ENCODE measurements at regions not wholly inside any gene's neighbourhood (a gene's known extent, or its start where the extent isn't known, plus 50 kb on each side); places are given as distances from the start of the nearest gene placed in this dataset.

- no peak overlapping the region for H3K4me3 ChIP-seq (ENCODE audit: low read length in 2 of 2)
- H3K9ac ChIP-seq (ENCODE audit: low read length in 2 of 2) = no peak overlapping the region
- H3K4me1 ChIP-seq (ENCODE audit: control insufficient read depth, insufficient read depth, low read length) = peaks cover 1% of the 10 kb centered on the region
- peaks cover 2 to 3% of the 10 kb centered on the region in 2 donors for H3K9me3 ChIP-seq (ENCODE audit: control insufficient read depth in 2 of 2, low read length in 2 of 2)
- H3K36me3 ChIP-seq (ENCODE audit: control insufficient read depth in 2 of 2, insufficient read depth in 2 of 2, low read length in 2 of 2) = no peaks in the 10 kb centered on the region
- no peaks in the 10 kb centered on the region for H3K27me3 ChIP-seq (ENCODE audit: control insufficient read depth in 1 of 2, insufficient read depth in 2 of 2, low read length in 2 of 2)
- H3K27ac ChIP-seq (ENCODE audit: low read length) = no peak overlapping the region
These were observed 127.0 kb upstream of the LRFN2 start for GRCh38 chr6:40714143-40714542.

- peaks cover 3% of the 10 kb centered on the region in 2 donors for H3K9me3 ChIP-seq (ENCODE audit: control insufficient read depth in 2 of 2, low read length in 2 of 2)
- no peak overlapping the region for H3K9ac ChIP-seq (ENCODE audit: low read length in 2 of 2)
- H3K36me3 ChIP-seq (ENCODE audit: control insufficient read depth in 2 of 2, insufficient read depth in 2 of 2, low read length in 2 of 2) = no peaks in the 10 kb centered on the region
- no peaks in the 10 kb centered on the region for H3K27me3 ChIP-seq (ENCODE audit: control insufficient read depth in 1 of 2, insufficient read depth in 2 of 2, low read length in 2 of 2)
- H3K4me3 ChIP-seq (ENCODE audit: low read length in 2 of 2) = no peak overlapping the region
- H3K27ac ChIP-seq (ENCODE audit: low read length) = no peak overlapping the region
- H3K4me1 ChIP-seq (ENCODE audit: control insufficient read depth, insufficient read depth, low read length) = no peaks in the 10 kb centered on the region
These were observed 126.0 kb upstream of the LRFN2 start for GRCh38 chr6:40713002-40713719.

- no peak overlapping the region for H3K27ac ChIP-seq (ENCODE audit: low read length)
These were observed 123.6 kb upstream of the LRFN2 start for GRCh38 chr6:40710626-40711330.

GRCh38 chr6:40708049-40708448 is 120.9 kb upstream of the LRFN2 start:
- H3K4me1 ChIP-seq (ENCODE audit: control insufficient read depth, insufficient read depth, low read length) = no peaks in the 10 kb centered on the region
- H3K27ac ChIP-seq (ENCODE audit: low read length) = no peak overlapping the region
- peaks cover 0 to 3% of the 10 kb centered on the region in 2 donors for H3K9me3 ChIP-seq (ENCODE audit: control insufficient read depth in 2 of 2, low read length in 2 of 2)
- H3K9ac ChIP-seq (ENCODE audit: low read length in 2 of 2) = no peak overlapping the region
- no peak overlapping the region for H3K4me3 ChIP-seq (ENCODE audit: low read length in 2 of 2)
- H3K36me3 ChIP-seq (ENCODE audit: control insufficient read depth in 2 of 2, insufficient read depth in 2 of 2, low read length in 2 of 2) = no peaks in the 10 kb centered on the region
- H3K27me3 ChIP-seq (ENCODE audit: control insufficient read depth in 1 of 2, insufficient read depth in 2 of 2, low read length in 2 of 2) = peaks cover 0 to under 1% of the 10 kb centered on the region in 2 donors

More at GRCh38 chr6:40710626-40711330, 123.6 kb upstream of the LRFN2 start:
- no peaks in the 10 kb centered on the region for H3K4me1 ChIP-seq (ENCODE audit: control insufficient read depth, insufficient read depth, low read length)
- H3K27me3 ChIP-seq (ENCODE audit: control insufficient read depth in 1 of 2, insufficient read depth in 2 of 2, low read length in 2 of 2) = no peaks in the 10 kb centered on the region
- H3K36me3 ChIP-seq (ENCODE audit: control insufficient read depth in 2 of 2, insufficient read depth in 2 of 2, low read length in 2 of 2) = no peaks in the 10 kb centered on the region
- no peak overlapping the region for H3K9ac ChIP-seq (ENCODE audit: low read length in 2 of 2)
- no peak overlapping the region for H3K4me3 ChIP-seq (ENCODE audit: low read length in 2 of 2)
- H3K9me3 ChIP-seq (ENCODE audit: control insufficient read depth in 2 of 2, low read length in 2 of 2) = peaks cover 0 to 3% of the 10 kb centered on the region in 2 donors

- Histone ChIP-seq H3K27ac (ENCODE audit: low read length) (no peak overlapping the region), H3K27me3 (ENCODE audit: control insufficient read depth in 1 of 2, insufficient read depth in 2 of 2, low read length in 2 of 2) (peaks cover 0 to 4% of the 10 kb centered on the region in 2 donors), H3K4me3 (ENCODE audit: low read length in 2 of 2) (no peak overlapping the region), H3K36me3 (ENCODE audit: control insufficient read depth in 2 of 2, insufficient read depth in 2 of 2, low read length in 2 of 2) (no peaks in the 10 kb centered on the region), H3K9me3 (ENCODE audit: control insufficient read depth in 2 of 2, low read length in 2 of 2) (peaks cover 0 to 3% of the 10 kb centered on the region in 2 donors), H3K4me1 (ENCODE audit: control insufficient read depth, insufficient read depth, low read length) (no peaks in the 10 kb centered on the region), H3K9ac (ENCODE audit: low read length in 2 of 2) (no peak overlapping the region)
These were observed 119.0 kb upstream of the LRFN2 start for GRCh38 chr6:40706178-40706577.

GRCh38 chr6:40705354-40705753 is 118.2 kb upstream of the LRFN2 start:
- Histone ChIP-seq H3K9ac (ENCODE audit: low read length in 2 of 2) (no peak overlapping the region), H3K4me1 (ENCODE audit: control insufficient read depth, insufficient read depth, low read length) (no peaks in the 10 kb centered on the region), H3K27me3 (ENCODE audit: control insufficient read depth in 1 of 2, insufficient read depth in 2 of 2, low read length in 2 of 2) (peaks cover 0 to 5% of the 10 kb centered on the region in 2 donors), H3K36me3 (ENCODE audit: control insufficient read depth in 2 of 2, insufficient read depth in 2 of 2, low read length in 2 of 2) (no peaks in the 10 kb centered on the region), H3K9me3 (ENCODE audit: control insufficient read depth in 2 of 2, low read length in 2 of 2) (peaks cover 0 to 3% of the 10 kb centered on the region in 2 donors), H3K27ac (ENCODE audit: low read length) (no peak overlapping the region), H3K4me3 (ENCODE audit: low read length in 2 of 2) (no peak overlapping the region)

- peaks cover 0 to 11% of the 10 kb centered on the region in 2 donors for H3K27me3 ChIP-seq (ENCODE audit: control insufficient read depth in 1 of 2, insufficient read depth in 2 of 2, low read length in 2 of 2)
- H3K9ac ChIP-seq (ENCODE audit: low read length in 2 of 2) = no peak overlapping the region
These were observed 114.3 kb upstream of the LRFN2 start for GRCh38 chr6:40701352-40702007.

GRCh38 chr6:40700006-40700580 is 112.9 kb upstream of the LRFN2 start:
- Histone ChIP-seq H3K4me1 (ENCODE audit: control insufficient read depth, insufficient read depth, low read length) (no peaks in the 10 kb centered on the region), H3K9me3 (ENCODE audit: control insufficient read depth in 2 of 2, low read length in 2 of 2) (no peaks in the 10 kb centered on the region), H3K4me3 (ENCODE audit: low read length in 2 of 2) (no peak overlapping the region), H3K27ac (ENCODE audit: low read length) (no peak overlapping the region), H3K27me3 (ENCODE audit: control insufficient read depth in 1 of 2, insufficient read depth in 2 of 2, low read length in 2 of 2) (peaks cover 0 to 11% of the 10 kb centered on the region in 2 donors), H3K9ac (ENCODE audit: low read length in 2 of 2) (no peak overlapping the region), H3K36me3 (ENCODE audit: control insufficient read depth in 2 of 2, insufficient read depth in 2 of 2, low read length in 2 of 2) (no peaks in the 10 kb centered on the region)

More at GRCh38 chr6:40701352-40702007, 114.3 kb upstream of the LRFN2 start:
- Histone ChIP-seq H3K27ac (ENCODE audit: low read length) (no peak overlapping the region), H3K4me3 (ENCODE audit: low read length in 2 of 2) (no peak overlapping the region), H3K9me3 (ENCODE audit: control insufficient read depth in 2 of 2, low read length in 2 of 2) (no peaks in the 10 kb centered on the region), H3K36me3 (ENCODE audit: control insufficient read depth in 2 of 2, insufficient read depth in 2 of 2, low read length in 2 of 2) (no peaks in the 10 kb centered on the region), H3K4me1 (ENCODE audit: control insufficient read depth, insufficient read depth, low read length) (no peaks in the 10 kb centered on the region)

GRCh38 chr6:40695750-40696415 is 108.7 kb upstream of the LRFN2 start:
- no peak overlapping the region for H3K27ac ChIP-seq (ENCODE audit: low read length)
- H3K27me3 ChIP-seq (ENCODE audit: control insufficient read depth in 1 of 2, insufficient read depth in 2 of 2, low read length in 2 of 2) = peaks cover 0 to 8% of the 10 kb centered on the region in 2 donors

GRCh38 chr6:40695114-40695513 is 108.0 kb upstream of the LRFN2 start:
- Histone ChIP-seq H3K4me3 (ENCODE audit: low read length in 2 of 2) (no peak overlapping the region), H3K27ac (ENCODE audit: low read length) (no peak overlapping the region), H3K27me3 (ENCODE audit: control insufficient read depth in 1 of 2, insufficient read depth in 2 of 2, low read length in 2 of 2) (peaks cover 0 to 5% of the 10 kb centered on the region in 2 donors), H3K9me3 (ENCODE audit: control insufficient read depth in 2 of 2, low read length in 2 of 2) (no peaks in the 10 kb centered on the region), H3K9ac (ENCODE audit: low read length in 2 of 2) (no peak overlapping the region), H3K4me1 (ENCODE audit: control insufficient read depth, insufficient read depth, low read length) (no peaks in the 10 kb centered on the region), H3K36me3 (ENCODE audit: control insufficient read depth in 2 of 2, insufficient read depth in 2 of 2, low read length in 2 of 2) (no peaks in the 10 kb centered on the region)

More at GRCh38 chr6:40695750-40696415, 108.7 kb upstream of the LRFN2 start:
- no peaks in the 10 kb centered on the region for H3K36me3 ChIP-seq (ENCODE audit: control insufficient read depth in 2 of 2, insufficient read depth in 2 of 2, low read length in 2 of 2)
- H3K4me1 ChIP-seq (ENCODE audit: control insufficient read depth, insufficient read depth, low read length) = no peaks in the 10 kb centered on the region
- H3K4me3 ChIP-seq (ENCODE audit: low read length in 2 of 2) = no peak overlapping the region
- no peaks in the 10 kb centered on the region for H3K9me3 ChIP-seq (ENCODE audit: control insufficient read depth in 2 of 2, low read length in 2 of 2)
- no peak overlapping the region for H3K9ac ChIP-seq (ENCODE audit: low read length in 2 of 2)

Measured in stomach smooth muscle (tissue), 2 donors.